Smooth muscle cell (in vitro differentiated cells): ENCODE measurements at regions not wholly inside any gene's neighbourhood (a gene's known extent, or its start where the extent isn't known, plus 50 kb on each side); places are given as distances from the start of the nearest gene placed in this dataset.

ENCODE experiments used
- DNase-seq: peaks from one replicate; lab custom pipeline; 2025; ENCODE audit not compliant: unreplicated experiment; lab: John Stamatoyannopoulos, UW
- H2AFZ ChIP-seq: fragments of 200-600 bp; sonication (generic); 2 replicates; pipeline ENCODE4 v1.6.0; 2016; ENCODE audit warnings: antibody characterized with exemption, low read depth, mild to moderate bottlenecking
- H3F3A ChIP-seq: fragments of 200-600 bp; sonication (generic); 2 replicates; pipeline ENCODE4 v1.6.0; 2017; ENCODE audit warnings: antibody characterized with exemption, low read depth
- H3K27ac ChIP-seq: fragments of 200-600 bp; sonication (generic); 2 replicates; pipeline ENCODE4 v1.5.1; 2016; ENCODE audit warnings: low read depth, mild to moderate bottlenecking
- H3K27me3 ChIP-seq: fragments of 200-600 bp; sonication (generic); 2 replicates; pipeline ENCODE4 v1.6.1; 2016; ENCODE audit warnings: low read depth, mild to moderate bottlenecking
- H3K36me3 ChIP-seq: fragments of 200-600 bp; sonication (generic); 2 replicates; pipeline ENCODE4 v1.5.1; 2016; ENCODE audit warnings: low read depth
- H3K4me1 ChIP-seq: fragments of 200-600 bp; sonication (generic); 2 replicates; pipeline ENCODE4 v1.5.1; 2016; ENCODE audit warnings: low read depth
- H3K4me2 ChIP-seq: fragments of 200-600 bp; sonication (generic); 2 replicates; pipeline ENCODE4 v1.6.0; 2016; ENCODE audit warnings: mild to moderate bottlenecking
- H3K4me3 ChIP-seq: fragments of 200-600 bp; sonication (generic); 2 replicates; pipeline ENCODE4 v1.5.1; 2016; ENCODE audit warnings: mild to moderate bottlenecking
- H3K79me2 ChIP-seq: fragments of 200-600 bp; sonication (generic); 2 replicates; pipeline ENCODE4 v1.6.0; 2016; ENCODE audit warnings: low read depth, mild to moderate bottlenecking
- H3K9ac ChIP-seq: fragments of 200-600 bp; sonication (generic); 2 replicates; pipeline ENCODE4 v1.6.0; 2016; ENCODE audit warnings: low read depth
- H3K9me3 ChIP-seq: fragments of 200-600 bp; sonication (generic); replicated peaks from 2 replicates; pipeline ENCODE4 v1.5.1; 2016; ENCODE audit warnings: low read depth
- H4K20me1 ChIP-seq: fragments of 200-600 bp; sonication (generic); 2 replicates; pipeline ENCODE4 v1.6.0; 2016; ENCODE audit warnings: low read depth
- WGBS: methylation state at CpG from one replicate; pipeline ENCODE4 v1.1.7; 2016; ENCODE audit warnings: low lambda C conversion rate; 5-methylcytosine and 5-hydroxymethylcytosine counted together
- TF ChIP-seq, protein P1 (sequence below): fragments of 200-600 bp; sonication (generic); IDR thresholded peaks from 2 replicates; pipeline ENCODE4 v1.5.1; 2017; ENCODE audit warnings: borderline replicate concordance, mild to moderate bottlenecking, antibody characterized with exemption; ENCODE audit not compliant: insufficient read depth, poor library complexity, severe bottlenecking

- Histone ChIP-seq H3K36me3 (no peaks in the 10 kb centered on the region), H3K4me2 (no peak overlapping the region), H3K79me2 (no peaks in the 10 kb centered on the region), H3K9me3 (no peaks in the 10 kb centered on the region), H3F3A (no peaks in the 10 kb centered on the region), H3K9ac (no peak overlapping the region), H3K27me3 (no peaks in the 10 kb centered on the region), H2AFZ (no peak overlapping the region), H3K4me3 (no peak overlapping the region), H4K20me1 (no peaks in the 10 kb centered on the region), H3K4me1 (no peaks in the 10 kb centered on the region), H3K27ac (no peak overlapping the region)
- DNase-seq, result no peak
- 90% methylated on average over 2 of the region's 2 CpGs for WGBS
- TF ChIP-seq, protein P1, sequence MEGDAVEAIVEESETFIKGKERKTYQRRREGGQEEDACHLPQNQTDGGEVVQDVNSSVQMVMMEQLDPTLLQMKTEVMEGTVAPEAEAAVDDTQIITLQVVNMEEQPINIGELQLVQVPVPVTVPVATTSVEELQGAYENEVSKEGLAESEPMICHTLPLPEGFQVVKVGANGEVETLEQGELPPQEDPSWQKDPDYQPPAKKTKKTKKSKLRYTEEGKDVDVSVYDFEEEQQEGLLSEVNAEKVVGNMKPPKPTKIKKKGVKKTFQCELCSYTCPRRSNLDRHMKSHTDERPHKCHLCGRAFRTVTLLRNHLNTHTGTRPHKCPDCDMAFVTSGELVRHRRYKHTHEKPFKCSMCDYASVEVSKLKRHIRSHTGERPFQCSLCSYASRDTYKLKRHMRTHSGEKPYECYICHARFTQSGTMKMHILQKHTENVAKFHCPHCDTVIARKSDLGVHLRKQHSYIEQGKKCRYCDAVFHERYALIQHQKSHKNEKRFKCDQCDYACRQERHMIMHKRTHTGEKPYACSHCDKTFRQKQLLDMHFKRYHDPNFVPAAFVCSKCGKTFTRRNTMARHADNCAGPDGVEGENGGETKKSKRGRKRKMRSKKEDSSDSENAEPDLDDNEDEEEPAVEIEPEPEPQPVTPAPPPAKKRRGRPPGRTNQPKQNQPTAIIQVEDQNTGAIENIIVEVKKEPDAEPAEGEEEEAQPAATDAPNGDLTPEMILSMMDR, result no peak
Observed at GRCh38 chr4:175440786-175441185, 371.3 kb downstream of the GPM6A start.

DNA sequence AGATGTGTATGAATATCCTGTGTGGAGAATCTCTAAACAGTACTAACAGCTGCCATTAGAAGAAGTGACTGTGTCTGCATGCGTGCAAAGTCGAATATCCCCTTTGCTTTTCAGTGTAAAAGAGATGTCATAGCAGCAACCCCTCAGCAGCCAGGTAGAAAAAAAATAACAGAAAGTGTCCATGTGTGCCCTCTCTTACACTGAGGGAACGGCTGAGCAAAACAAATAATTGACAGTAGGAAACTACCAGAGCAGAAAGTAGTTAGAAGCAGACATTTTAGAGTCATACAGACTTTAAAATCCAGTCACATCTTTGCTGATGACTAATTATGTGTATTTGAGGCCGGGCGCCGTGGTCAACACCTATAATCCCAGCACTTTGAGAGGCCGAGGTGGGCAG lies 370.8 kb downstream of the GPM6A start:
- Histone ChIP-seq H3K27ac (no peak overlapping the region), H3K79me2 (no peaks in the 10 kb centered on the region), H3K4me3 (no peak overlapping the region), H3K9me3 (no peaks in the 10 kb centered on the region), H3K9ac (no peak overlapping the region), H3F3A (no peaks in the 10 kb centered on the region), H3K27me3 (no peaks in the 10 kb centered on the region), H3K36me3 (no peaks in the 10 kb centered on the region), H3K4me2 (no peak overlapping the region), H4K20me1 (no peaks in the 10 kb centered on the region), H2AFZ (no peak overlapping the region), H3K4me1 (no peaks in the 10 kb centered on the region)
- DNase-seq, result no peak
- WGBS, result 76% methylated on average over 7 of the region's 7 CpGs
- TF ChIP-seq, protein P1, result no peak

DNA sequence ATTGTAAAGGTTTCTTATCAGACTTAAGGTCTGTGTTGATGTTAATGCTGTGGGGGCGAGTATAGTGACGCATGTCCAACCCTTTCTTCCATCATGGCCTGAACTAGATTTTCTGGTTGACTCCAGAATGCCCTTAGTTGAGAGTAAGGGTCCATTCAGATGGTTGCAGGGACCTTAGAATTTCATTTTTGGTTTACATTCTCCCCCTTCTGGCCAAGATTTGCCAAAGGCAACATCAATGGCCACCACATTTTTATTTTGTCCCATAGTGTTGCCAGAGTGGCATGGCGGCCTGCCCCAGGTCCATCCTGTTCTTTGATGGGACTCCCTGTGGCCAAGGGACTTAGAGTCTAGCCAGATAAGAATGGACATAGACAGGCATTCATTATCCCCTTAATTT lies 368.5 kb downstream of the GPM6A start:
- H3K4me3 ChIP-seq, result no peak overlapping the region
- no peak overlapping the region for H3K27ac ChIP-seq
- H3K27me3 ChIP-seq, result no peaks in the 10 kb centered on the region
- H3K9me3 ChIP-seq, result no peaks in the 10 kb centered on the region
- no peak overlapping the region for H2AFZ ChIP-seq
- H3K36me3 ChIP-seq, result no peaks in the 10 kb centered on the region
- H3F3A ChIP-seq, result no peaks in the 10 kb centered on the region
- no peaks in the 10 kb centered on the region for H3K4me1 ChIP-seq
- no peaks in the 10 kb centered on the region for H3K79me2 ChIP-seq
- no peak overlapping the region for H3K9ac ChIP-seq
- no peak overlapping the region for H3K4me2 ChIP-seq
- 63% methylated on average over 3 of the region's 3 CpGs for WGBS
- H4K20me1 ChIP-seq, result no peaks in the 10 kb centered on the region
- TF ChIP-seq, protein P1, result no peak
- DNase-seq, result no peak

DNA sequence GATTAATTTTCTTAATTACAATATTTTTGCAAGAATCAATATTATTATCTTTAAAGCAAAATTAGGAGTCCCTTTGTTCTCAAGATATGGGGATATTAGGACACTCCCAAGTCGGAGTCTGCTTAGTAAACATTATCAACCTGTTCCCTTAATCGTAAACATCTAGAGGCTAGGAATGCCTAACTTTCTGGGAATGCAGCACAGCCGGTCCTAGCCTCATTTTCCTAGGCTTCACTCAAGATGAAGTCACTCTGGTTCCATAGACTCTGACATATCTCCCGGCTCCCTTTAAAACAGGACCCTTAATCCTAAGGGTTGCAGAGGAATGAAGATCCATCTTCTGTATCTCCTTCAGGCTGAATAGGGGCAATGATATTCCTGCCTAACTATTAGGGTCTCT lies 367.6 kb downstream of the GPM6A start:
- H3K4me1 ChIP-seq, result no peaks in the 10 kb centered on the region
- TF ChIP-seq, protein P1, result no peak
- H3K9me3 ChIP-seq, result no peaks in the 10 kb centered on the region
- H3K4me2 ChIP-seq, result no peak overlapping the region
- no peak for DNase-seq
- H3K27ac ChIP-seq, result no peak overlapping the region
- no peaks in the 10 kb centered on the region for H4K20me1 ChIP-seq
- no peak overlapping the region for H2AFZ ChIP-seq
- no peak overlapping the region for H3K9ac ChIP-seq
- no peaks in the 10 kb centered on the region for H3F3A ChIP-seq
- no peaks in the 10 kb centered on the region for H3K79me2 ChIP-seq
- WGBS, result 42% methylated on average over 4 of the region's 4 CpGs
- H3K36me3 ChIP-seq, result no peaks in the 10 kb centered on the region
- no peaks in the 10 kb centered on the region for H3K27me3 ChIP-seq
- H3K4me3 ChIP-seq, result no peak overlapping the region
